ENCODE measurements at regions not wholly inside any gene's neighbourhood (a gene's known extent, or its start where the extent isn't known, plus 50 kb on each side); places are given as distances from the start of the nearest gene placed in this dataset.

DNA sequence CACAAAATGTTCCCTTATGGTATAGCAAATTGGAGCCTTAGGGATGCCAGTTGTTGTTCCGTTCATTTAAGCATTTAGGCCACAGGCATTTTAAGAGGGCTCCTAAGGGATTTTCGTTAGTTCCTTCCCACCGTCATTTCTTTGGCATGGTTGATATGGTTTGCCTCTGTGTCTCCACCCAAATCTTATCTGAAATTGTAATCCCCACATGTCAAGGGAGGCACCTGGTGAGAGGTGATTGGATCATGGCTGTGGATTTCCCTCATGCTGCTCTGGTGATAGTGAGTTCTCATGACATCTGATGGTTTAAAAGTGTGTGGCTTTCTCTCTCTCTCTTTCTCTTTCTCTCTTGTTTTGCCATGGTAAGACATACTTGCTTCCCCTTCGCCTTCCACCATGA, 104.1 kb downstream of the ASB9 start:
- BruUV-seq (replicated peaks) = no TSS peak
- FAIRE-seq = no peak
- H3K4me1 ChIP-seq (ENCODE audit: insufficient read depth, low read length) = no peaks in the 10 kb centered on the region
- no peak overlapping the region for H3K9ac ChIP-seq (ENCODE audit: insufficient read depth, low read depth, low read length)
- H3K27me3 ChIP-seq (ENCODE audit: control insufficient read depth in 1 of 2, insufficient read depth in 2 of 2, low read length in 2 of 2) = no peaks in the 10 kb centered on the region
- in situ Hi-C loops (cut with HindIII; ENCODE audit: extremely low pct_ligation_motif_present, low pct_unique_long_range_greater_than_20kb) = no loop called here
- ChIA-PET CTCF (ENCODE audit: low intra/inter-chr PET ratio, low total read pairs) (no interaction called here), POLR2A (no interaction called here)
- H3K27ac ChIP-seq (ENCODE audit: extremely low read length, insufficient read depth, low read length) = no peak overlapping the region
- WGBS (ENCODE audit: low lambda C conversion rate) = 22% methylated on average over 4 of the region's 4 CpGs
- no peak overlapping the region for H2AFZ ChIP-seq (ENCODE audit: low read length)
- no peak overlapping the region for H3K4me2 ChIP-seq (ENCODE audit: low read depth, low read length)
- no peak for ATAC-seq
- no peaks in the 10 kb centered on the region for H3K79me2 ChIP-seq (ENCODE audit: insufficient read depth, low read length)
- no peaks in the 10 kb centered on the region for H3K9me3 ChIP-seq (ENCODE audit: low read length)
- H4K20me1 ChIP-seq (ENCODE audit: insufficient read depth, low read length) = no peaks in the 10 kb centered on the region
- no peak overlapping the region for H3K4me3 ChIP-seq (replicated peaks in 1 of 3; ENCODE audit: insufficient read depth in 1 of 3, low read depth in 2 of 3, low read length in 3 of 3)
- TF ChIP-seq FOSL1 (CRISPR knock-in tag; IDR thresholded peaks at IDR 0.05; ENCODE audit: borderline replicate concordance) (no peak), TCF7 (IDR thresholded peaks at IDR 0.05; ENCODE audit: low read depth) (no peak), NFIC (IDR thresholded peaks at IDR 0.05; ENCODE audit: low read length) (no peak), BRCA1 (CRISPR knock-in tag; IDR thresholded peaks at IDR 0.05) (no peak), MYC (CRISPR knock-in tag; IDR thresholded peaks at IDR 0.05; ENCODE audit: borderline replicate concordance) (no peak), FOXJ3 (CRISPR knock-in tag; IDR thresholded peaks at IDR 0.05; ENCODE audit: borderline replicate concordance) (no peak), ZNF761 (CRISPR knock-in tag; conservative IDR thresholded peaks at IDR 0.05) (no peak), HHEX (CRISPR knock-in tag; IDR thresholded peaks at IDR 0.05) (no peak), FOXM1 (CRISPR knock-in tag; IDR thresholded peaks at IDR 0.05) (no peak), JDP2 (CRISPR knock-in tag; IDR thresholded peaks at IDR 0.05; ENCODE audit: borderline replicate concordance) (no peak), KDM5A (IDR thresholded peaks at IDR 0.05; ENCODE audit: borderline replicate concordance, low read length) (no peak), TCF12 (IDR thresholded peaks at IDR 0.05) (no peak), TCF12 (CRISPR knock-in tag; IDR thresholded peaks at IDR 0.05) (no peak), SMAD1 (CRISPR knock-in tag; IDR thresholded peaks at IDR 0.05; ENCODE audit: borderline replicate concordance, low read depth) (no peak), SUZ12 (IDR thresholded peaks at IDR 0.05; ENCODE audit: low read depth, low read length) (no peak), KLF9 (CRISPR knock-in tag; IDR thresholded peaks at IDR 0.05; ENCODE audit: low read depth) (no peak)
- TF ChIP-seq, protein P1, sequence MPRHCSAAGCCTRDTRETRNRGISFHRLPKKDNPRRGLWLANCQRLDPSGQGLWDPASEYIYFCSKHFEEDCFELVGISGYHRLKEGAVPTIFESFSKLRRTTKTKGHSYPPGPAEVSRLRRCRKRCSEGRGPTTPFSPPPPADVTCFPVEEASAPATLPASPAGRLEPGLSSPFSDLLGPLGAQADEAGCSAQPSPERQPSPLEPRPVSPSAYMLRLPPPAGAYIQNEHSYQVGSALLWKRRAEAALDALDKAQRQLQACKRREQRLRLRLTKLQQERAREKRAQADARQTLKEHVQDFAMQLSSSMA (CRISPR knock-in tag; IDR thresholded peaks at IDR 0.05) = no peak
- TF ChIP-seq, protein P2, sequence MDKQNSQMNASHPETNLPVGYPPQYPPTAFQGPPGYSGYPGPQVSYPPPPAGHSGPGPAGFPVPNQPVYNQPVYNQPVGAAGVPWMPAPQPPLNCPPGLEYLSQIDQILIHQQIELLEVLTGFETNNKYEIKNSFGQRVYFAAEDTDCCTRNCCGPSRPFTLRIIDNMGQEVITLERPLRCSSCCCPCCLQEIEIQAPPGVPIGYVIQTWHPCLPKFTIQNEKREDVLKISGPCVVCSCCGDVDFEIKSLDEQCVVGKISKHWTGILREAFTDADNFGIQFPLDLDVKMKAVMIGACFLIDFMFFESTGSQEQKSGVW (CRISPR knock-in tag; IDR thresholded peaks at IDR 0.05; ENCODE audit: borderline replicate concordance) = no peak
- DNase-seq (ENCODE audit: low spot score) = no peak
- intact Hi-C loops (cut with micrococcal nuclease; ENCODE audit: unreplicated experiment) = no loop called here
- H3K36me3 ChIP-seq (replicated peaks in 1 of 2; ENCODE audit: control insufficient read depth in 1 of 2, insufficient read depth in 2 of 2, low read length in 2 of 2) = no peaks in the 10 kb centered on the region

Measured in HepG2 (cell line).